ENCODE measurements at regions not wholly inside any gene's neighbourhood (a gene's known extent, or its start where the extent isn't known, plus 50 kb on each side); places are given as distances from the start of the nearest gene placed in this dataset.
"Not testable (repeated sequence)": the region's sequence is repeated elsewhere in the genome, so short reads cannot be mapped to it uniquely, and the experiment has no call there.

GRCh38 chr5:105195765-105196164 is 1633.2 kb upstream of the NUDT12 start:
- no peak overlapping the region for H3K27ac ChIP-seq
- no peaks in the 10 kb centered on the region for H3K9me3 ChIP-seq
- TF ChIP-seq, protein P1, sequence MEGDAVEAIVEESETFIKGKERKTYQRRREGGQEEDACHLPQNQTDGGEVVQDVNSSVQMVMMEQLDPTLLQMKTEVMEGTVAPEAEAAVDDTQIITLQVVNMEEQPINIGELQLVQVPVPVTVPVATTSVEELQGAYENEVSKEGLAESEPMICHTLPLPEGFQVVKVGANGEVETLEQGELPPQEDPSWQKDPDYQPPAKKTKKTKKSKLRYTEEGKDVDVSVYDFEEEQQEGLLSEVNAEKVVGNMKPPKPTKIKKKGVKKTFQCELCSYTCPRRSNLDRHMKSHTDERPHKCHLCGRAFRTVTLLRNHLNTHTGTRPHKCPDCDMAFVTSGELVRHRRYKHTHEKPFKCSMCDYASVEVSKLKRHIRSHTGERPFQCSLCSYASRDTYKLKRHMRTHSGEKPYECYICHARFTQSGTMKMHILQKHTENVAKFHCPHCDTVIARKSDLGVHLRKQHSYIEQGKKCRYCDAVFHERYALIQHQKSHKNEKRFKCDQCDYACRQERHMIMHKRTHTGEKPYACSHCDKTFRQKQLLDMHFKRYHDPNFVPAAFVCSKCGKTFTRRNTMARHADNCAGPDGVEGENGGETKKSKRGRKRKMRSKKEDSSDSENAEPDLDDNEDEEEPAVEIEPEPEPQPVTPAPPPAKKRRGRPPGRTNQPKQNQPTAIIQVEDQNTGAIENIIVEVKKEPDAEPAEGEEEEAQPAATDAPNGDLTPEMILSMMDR (IDR thresholded peaks at IDR 0.05): no peak
- H3K4me1 ChIP-seq (ENCODE audit: control insufficient read depth in 1 of 2, insufficient read depth in 1 of 2, low read depth in 1 of 2, low read length in 1 of 2): no peaks in the 10 kb centered on the region
- H3K4me3 ChIP-seq (ENCODE audit: low read depth in 1 of 2, low read length in 1 of 2): no peak overlapping the region
- no peaks in the 10 kb centered on the region for H3K27me3 ChIP-seq
- no peaks in the 10 kb centered on the region for H3K36me3 ChIP-seq

- H3K27ac ChIP-seq: no peak overlapping the region
- H3K27me3 ChIP-seq: no peaks in the 10 kb centered on the region
- no peaks in the 10 kb centered on the region for H3K4me1 ChIP-seq (ENCODE audit: control insufficient read depth in 1 of 2, insufficient read depth in 1 of 2, low read depth in 1 of 2, low read length in 1 of 2)
- TF ChIP-seq, protein P1 (IDR thresholded peaks at IDR 0.05): no peak
- H3K4me3 ChIP-seq (ENCODE audit: low read depth in 1 of 2, low read length in 1 of 2): no peak overlapping the region
- no peaks in the 10 kb centered on the region for H3K36me3 ChIP-seq
- H3K9me3 ChIP-seq: no peaks in the 10 kb centered on the region
Observed at GRCh38 chr5:105172918-105173317, 1610.3 kb upstream of the NUDT12 start.

DNA sequence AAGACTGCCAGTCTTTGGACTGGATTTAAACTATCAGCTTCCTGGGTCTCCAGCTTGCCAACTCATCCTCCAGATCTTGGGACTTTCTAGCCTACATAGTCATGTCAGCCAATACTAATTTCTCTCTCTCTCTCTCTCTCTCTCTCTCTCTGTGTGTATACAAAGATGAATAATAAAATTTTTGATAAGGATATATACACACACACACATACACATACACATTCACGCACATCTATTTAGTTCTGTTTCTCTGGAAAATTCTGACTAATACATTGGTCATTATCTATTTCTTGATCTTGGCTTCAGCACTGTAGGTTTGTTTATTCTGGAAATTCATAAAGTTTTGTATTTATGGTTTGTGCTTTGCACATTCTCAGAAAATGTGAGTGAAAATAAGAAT is 1606.2 kb upstream of the NUDT12 start:
- TF ChIP-seq, protein P1 (IDR thresholded peaks at IDR 0.05): no peak
- H3K4me1 ChIP-seq (ENCODE audit: control insufficient read depth in 1 of 2, insufficient read depth in 1 of 2, low read depth in 1 of 2, low read length in 1 of 2): no peaks in the 10 kb centered on the region
- H3K36me3 ChIP-seq: no peaks in the 10 kb centered on the region
- H3K4me3 ChIP-seq (ENCODE audit: low read depth in 1 of 2, low read length in 1 of 2): no peak overlapping the region
- no peaks in the 10 kb centered on the region for H3K27me3 ChIP-seq
- H3K27ac ChIP-seq: no peak overlapping the region
- H3K9me3 ChIP-seq: no peaks in the 10 kb centered on the region

GRCh38 chr5:105167092-105167491 is 1604.5 kb upstream of the NUDT12 start:
- H3K4me3 ChIP-seq (ENCODE audit: low read depth in 1 of 2, low read length in 1 of 2): no peak overlapping the region
- TF ChIP-seq, protein P1 (IDR thresholded peaks at IDR 0.05): no peak
- H3K36me3 ChIP-seq: no peaks in the 10 kb centered on the region
- H3K27me3 ChIP-seq: no peaks in the 10 kb centered on the region
- no peaks in the 10 kb centered on the region for H3K9me3 ChIP-seq
- no peak overlapping the region for H3K27ac ChIP-seq
- H3K4me1 ChIP-seq (ENCODE audit: control insufficient read depth in 1 of 2, insufficient read depth in 1 of 2, low read depth in 1 of 2, low read length in 1 of 2): no peaks in the 10 kb centered on the region

GRCh38 chr5:105163547-105163946 is 1601.0 kb upstream of the NUDT12 start:
- no peak overlapping the region for H3K27ac ChIP-seq
- H3K4me1 ChIP-seq (ENCODE audit: control insufficient read depth in 1 of 2, insufficient read depth in 1 of 2, low read depth in 1 of 2, low read length in 1 of 2): no peaks in the 10 kb centered on the region
- no peaks in the 10 kb centered on the region for H3K27me3 ChIP-seq
- no peaks in the 10 kb centered on the region for H3K9me3 ChIP-seq
- TF ChIP-seq, protein P1 (IDR thresholded peaks at IDR 0.05): no peak
- no peak overlapping the region for H3K4me3 ChIP-seq (ENCODE audit: low read depth in 1 of 2, low read length in 1 of 2)
- H3K36me3 ChIP-seq: no peaks in the 10 kb centered on the region

DNA sequence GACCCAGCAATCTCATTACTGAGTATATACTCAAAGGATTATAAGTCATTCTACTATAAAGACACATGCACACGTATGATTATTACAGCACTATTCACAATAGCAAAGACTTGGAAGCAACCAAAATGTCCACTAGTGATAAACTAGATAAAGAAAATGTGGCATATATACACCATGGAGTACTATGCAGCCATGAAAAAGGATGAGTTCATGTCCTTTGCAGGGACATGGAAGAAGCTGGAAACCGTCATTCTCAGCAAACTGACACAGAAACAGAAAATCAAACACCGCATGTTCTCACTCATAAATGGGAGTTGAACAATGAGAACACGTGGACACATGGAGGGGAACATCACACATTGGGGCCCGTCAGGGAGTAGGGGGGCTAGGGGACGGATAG is 1600.0 kb upstream of the NUDT12 start:
- not testable (repeated sequence) for H3K27ac ChIP-seq; H3K4me3 ChIP-seq (ENCODE audit: low read depth in 1 of 2, low read length in 1 of 2); H3K36me3 ChIP-seq; H3K4me1 ChIP-seq (ENCODE audit: control insufficient read depth in 1 of 2, insufficient read depth in 1 of 2, low read depth in 1 of 2, low read length in 1 of 2); H3K9me3 ChIP-seq; H3K27me3 ChIP-seq

Measured in neutrophil (primary cell).